Ishikawa (cell line): ENCODE measurements at regions not wholly inside any gene's neighbourhood (a gene's known extent, or its start where the extent isn't known, plus 50 kb on each side); places are given as distances from the start of the nearest gene placed in this dataset.

Experiments used
- CEBPB ChIP-seq: IDR thresholded peaks from 2 replicates; pipeline ENCODE4 v1.6.1; 2012
- CREB1 ChIP-seq: IDR thresholded peaks from 2 replicates; pipeline ENCODE4 v1.6.1; 2012; ENCODE audit warnings: low read depth
- EGR1 ChIP-seq: IDR thresholded peaks from 2 replicates; pipeline ENCODE4 v1.6.1; 2012
- EP300 ChIP-seq: IDR thresholded peaks from 2 replicates; pipeline ENCODE4 v1.6.1; 2012; ENCODE audit warnings: borderline replicate concordance
- FOXM1 ChIP-seq: IDR thresholded peaks from 2 replicates; pipeline ENCODE4 v1.6.1; 2012; ENCODE audit warnings: low read depth, borderline replicate concordance
- MAX ChIP-seq: IDR thresholded peaks from 2 replicates; pipeline ENCODE4 v1.6.1; 2012
- NFIC ChIP-seq: IDR thresholded peaks from 2 replicates; pipeline ENCODE4 v1.6.1; 2012
- RAD21 ChIP-seq: IDR thresholded peaks from 2 replicates; pipeline ENCODE4 v1.6.1; 2012; ENCODE audit warnings: low read depth
- REST ChIP-seq: IDR thresholded peaks from 2 replicates; pipeline ENCODE4 v1.6.1; 2012; ENCODE audit warnings: low read depth, mild to moderate bottlenecking
- TAF1 ChIP-seq: IDR thresholded peaks from 2 replicates; pipeline ENCODE4 v1.6.1; 2012; ENCODE audit warnings: low read depth, mild to moderate bottlenecking
- TCF12 ChIP-seq: IDR thresholded peaks from 2 replicates; pipeline ENCODE4 v1.6.1; 2012; ENCODE audit warnings: low read depth
- TEAD4 ChIP-seq: IDR thresholded peaks from 2 replicates; pipeline ENCODE4 v1.6.1; 2012
- YY1 ChIP-seq: IDR thresholded peaks from 2 replicates; pipeline ENCODE4 v1.6.1; 2012; ENCODE audit warnings: low read depth
- ZBTB7A ChIP-seq: IDR thresholded peaks from 2 replicates; pipeline ENCODE4 v1.6.1; 2012; ENCODE audit warnings: low read depth
- TF ChIP-seq, protein P1 (sequence below): IDR thresholded peaks from 2 replicates; pipeline ENCODE4 v1.6.1; 2012

DNA sequence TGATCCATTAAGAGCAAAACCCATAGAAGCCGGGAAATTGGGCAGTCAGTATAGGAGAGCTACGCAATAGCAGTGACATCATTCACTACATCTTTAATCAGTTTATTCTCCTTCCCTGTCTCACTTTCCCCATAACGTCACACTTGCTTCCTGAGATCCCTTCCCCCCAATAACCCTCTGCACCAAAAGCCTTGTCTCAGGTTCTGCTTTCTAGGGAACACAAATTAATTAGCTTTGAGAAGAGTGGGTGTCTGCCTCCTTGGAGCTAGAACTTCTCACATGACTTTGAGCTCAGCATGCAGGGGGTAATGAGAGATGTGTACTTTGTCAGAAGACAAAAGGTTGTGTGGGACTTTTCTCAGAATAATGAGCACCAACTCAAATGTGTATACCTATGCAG, 128.3 kb upstream of the MAOA start:
- TF ChIP-seq TCF12 (no peak), YY1 (no peak), TAF1 (no peak), EGR1 (no peak)

- TF ChIP-seq TCF12 (no peak), EP300 (no peak), REST (no peak), TAF1 (no peak), YY1 (no peak), FOXM1 (no peak), NFIC (no peak), MAX (no peak), CEBPB (no peak), RAD21 (no peak), CREB1 (no peak), EGR1 (no peak), ZBTB7A (no peak), TEAD4 (no peak)
- TF ChIP-seq, protein P1, sequence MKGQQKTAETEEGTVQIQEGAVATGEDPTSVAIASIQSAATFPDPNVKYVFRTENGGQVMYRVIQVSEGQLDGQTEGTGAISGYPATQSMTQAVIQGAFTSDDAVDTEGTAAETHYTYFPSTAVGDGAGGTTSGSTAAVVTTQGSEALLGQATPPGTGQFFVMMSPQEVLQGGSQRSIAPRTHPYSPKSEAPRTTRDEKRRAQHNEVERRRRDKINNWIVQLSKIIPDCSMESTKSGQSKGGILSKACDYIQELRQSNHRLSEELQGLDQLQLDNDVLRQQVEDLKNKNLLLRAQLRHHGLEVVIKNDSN, result no peak
Observed at GRCh38 chrX:43530837-43531236, 125.3 kb upstream of the MAOA start.

- no peak for TF ChIP-seq RAD21
- TF ChIP-seq YY1, result no peak
- TF ChIP-seq MAX, result no peak
- TF ChIP-seq NFIC, result no peak
- no peak for TF ChIP-seq FOXM1
- TF ChIP-seq REST, result no peak
- TF ChIP-seq ZBTB7A, result no peak
- TF ChIP-seq, protein P1, result no peak
- no peak for TF ChIP-seq TCF12
- TF ChIP-seq TEAD4, result no peak
- TF ChIP-seq CEBPB, result no peak
- no peak for TF ChIP-seq EP300
- no peak for TF ChIP-seq CREB1
- TF ChIP-seq EGR1, result no peak
- no peak for TF ChIP-seq TAF1
Observed at GRCh38 chrX:43540318-43540717, 115.8 kb upstream of the MAOA start.

DNA sequence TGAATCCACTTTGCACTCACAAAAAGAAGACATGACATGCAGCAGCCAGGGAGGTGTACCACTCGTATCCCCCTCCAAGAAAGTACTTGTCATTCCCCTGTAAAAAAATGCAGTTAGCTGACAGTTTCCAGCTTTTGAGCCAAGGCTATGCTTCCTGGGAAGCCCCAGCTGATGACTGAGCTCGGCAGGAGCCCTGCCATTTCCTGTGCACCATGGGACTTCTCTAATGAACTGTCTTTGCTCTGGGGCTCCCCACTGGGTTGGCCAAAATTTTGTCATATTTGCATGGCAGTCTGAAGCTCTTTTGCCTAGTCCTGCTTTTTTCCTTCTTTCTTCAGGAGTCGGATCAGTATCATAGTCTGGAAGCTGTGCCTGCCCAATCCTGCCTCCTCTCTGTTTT, 104.5 kb upstream of the MAOA start:
- TF ChIP-seq, protein P1, result no peak
- no peak for TF ChIP-seq EGR1
- TF ChIP-seq FOXM1, result no peak
- no peak for TF ChIP-seq CEBPB
- no peak for TF ChIP-seq EP300

- TF ChIP-seq MAX (no peak), REST (no peak), EGR1 (no peak), FOXM1 (no peak), CREB1 (no peak), EP300 (no peak), NFIC (no peak), ZBTB7A (no peak), TEAD4 (no peak), YY1 (no peak), CEBPB (no peak), TCF12 (no peak)
- TF ChIP-seq, protein P1, result no peak
Observed at GRCh38 chrX:43552156-43552555, 103.9 kb upstream of the MAOA start.
